Endodermal cell (in vitro differentiated cells): ENCODE measurements at regions not wholly inside any gene's neighbourhood (a gene's known extent, or its start where the extent isn't known, plus 50 kb on each side); places are given as distances from the start of the nearest gene placed in this dataset.

Experiments
- DNase-seq: peaks from one replicate; pipeline ENCODE4 v3.0.0-alpha.2; 2017
- H3K27ac ChIP-seq: 2 replicates; pipeline ENCODE4 v1.5.1; 2013; ENCODE audit warnings: mild to moderate bottlenecking, low read depth, low read length, moderate library complexity
- H3K27me3 ChIP-seq: 2 replicates; pipeline ENCODE4 v1.6.1; 2013; ENCODE audit warnings: mild to moderate bottlenecking, low read length, moderate library complexity; ENCODE audit not compliant: insufficient read depth, control insufficient read depth, poor library complexity, severe bottlenecking
- H3K36me3 ChIP-seq: 2 replicates; pipeline ENCODE4 v1.7.0; 2013; ENCODE audit warnings: mild to moderate bottlenecking, low read length, moderate library complexity; ENCODE audit not compliant: control insufficient read depth, insufficient read depth
- H3K4me1 ChIP-seq: one replicate; pipeline ENCODE4 v1.7.0; 2013; ENCODE audit warnings: low read length; ENCODE audit not compliant: control insufficient read depth, insufficient read depth
- H3K4me3 ChIP-seq: 2 replicates; pipeline ENCODE4 v1.5.1; 2013; ENCODE audit warnings: mild to moderate bottlenecking, low read length, moderate library complexity
- H3K9ac ChIP-seq: 2 replicates; pipeline ENCODE4 v1.6.1; 2013; ENCODE audit warnings: mild to moderate bottlenecking, low read length, moderate library complexity; ENCODE audit not compliant: poor library complexity, severe bottlenecking; ENCODE audit errors: extremely low read depth
- H3K9me3 ChIP-seq: 2 replicates; pipeline ENCODE4 v1.6.1; 2013; ENCODE audit warnings: mild to moderate bottlenecking, low read length, moderate library complexity; ENCODE audit not compliant: control insufficient read depth
- H3K27ac Mint-ChIP-seq: 2 replicates; pipeline ENCODE4 v1.8.0; 2020; ENCODE audit warnings: mixed read lengths
- H3K27me3 Mint-ChIP-seq: 2 replicates; pipeline ENCODE4 v1.8.0; 2021; ENCODE audit warnings: mild to moderate bottlenecking, mixed read lengths; ENCODE audit not compliant: insufficient read depth
- H3K36me3 Mint-ChIP-seq: 2 replicates; pipeline ENCODE4 v1.8.0; 2020; ENCODE audit warnings: low read depth, mixed read lengths
- H3K4me1 Mint-ChIP-seq: 2 replicates; pipeline ENCODE4 v1.8.0; 2020; ENCODE audit warnings: mixed read lengths
- H3K4me3 Mint-ChIP-seq: 2 replicates; pipeline ENCODE4 v1.8.0; 2020; ENCODE audit warnings: mild to moderate bottlenecking, moderate library complexity, mixed read lengths
- H3K9me3 Mint-ChIP-seq: 2 replicates; pipeline ENCODE4 v1.8.0; 2020; ENCODE audit warnings: mild to moderate bottlenecking, mixed read lengths
- WGBS, 2 experiments: methylation state at CpG; one replicate each; pipeline versions ENCODE4 v1.1.5 to v1.1.7; 2013; ENCODE audit warnings: missing lambda C conversion rate in 2 of 2, mixed read lengths in 1 of 2; ENCODE audit not compliant: insufficient coverage in 1 of 2, insufficient read length in 1 of 2; 5-methylcytosine and 5-hydroxymethylcytosine counted together
- TF ChIP-seq, protein P1 (sequence below): fragments of 200-600 bp; sonication (generic); conservative IDR thresholded peaks from 2 replicates; pipeline ENCODE4 v1.5.0; 2021; ENCODE audit warnings: antibody characterized with exemption, mild to moderate bottlenecking

GRCh38 chr13:31951215-31951678 lies 80.3 kb upstream of the FRY start:
- TF ChIP-seq, protein P1, sequence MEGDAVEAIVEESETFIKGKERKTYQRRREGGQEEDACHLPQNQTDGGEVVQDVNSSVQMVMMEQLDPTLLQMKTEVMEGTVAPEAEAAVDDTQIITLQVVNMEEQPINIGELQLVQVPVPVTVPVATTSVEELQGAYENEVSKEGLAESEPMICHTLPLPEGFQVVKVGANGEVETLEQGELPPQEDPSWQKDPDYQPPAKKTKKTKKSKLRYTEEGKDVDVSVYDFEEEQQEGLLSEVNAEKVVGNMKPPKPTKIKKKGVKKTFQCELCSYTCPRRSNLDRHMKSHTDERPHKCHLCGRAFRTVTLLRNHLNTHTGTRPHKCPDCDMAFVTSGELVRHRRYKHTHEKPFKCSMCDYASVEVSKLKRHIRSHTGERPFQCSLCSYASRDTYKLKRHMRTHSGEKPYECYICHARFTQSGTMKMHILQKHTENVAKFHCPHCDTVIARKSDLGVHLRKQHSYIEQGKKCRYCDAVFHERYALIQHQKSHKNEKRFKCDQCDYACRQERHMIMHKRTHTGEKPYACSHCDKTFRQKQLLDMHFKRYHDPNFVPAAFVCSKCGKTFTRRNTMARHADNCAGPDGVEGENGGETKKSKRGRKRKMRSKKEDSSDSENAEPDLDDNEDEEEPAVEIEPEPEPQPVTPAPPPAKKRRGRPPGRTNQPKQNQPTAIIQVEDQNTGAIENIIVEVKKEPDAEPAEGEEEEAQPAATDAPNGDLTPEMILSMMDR, result no peak
- no peaks in the 10 kb centered on the region for H3K27me3 ChIP-seq
- Mint-ChIP-seq H3K9me3 (no peaks in the 10 kb centered on the region), H3K27me3 (no peaks in the 10 kb centered on the region), H3K36me3 (peaks cover 22% of the 10 kb centered on the region), H3K27ac (no peak overlapping the region), H3K4me3 (no peak overlapping the region), H3K4me1 (peaks cover 43% of the 10 kb centered on the region)
- peaks cover 20% of the 10 kb centered on the region for H3K4me1 ChIP-seq
- no peak for DNase-seq
- peaks cover 3% of the 10 kb centered on the region for H3K36me3 ChIP-seq
- H3K27ac ChIP-seq, result no peak overlapping the region
- WGBS, 2 experiments, result 78 to 93% methylated on average over 2 to 3 of the region's 3 CpGs
- no peak overlapping the region for H3K4me3 ChIP-seq
- no peak overlapping the region for H3K9ac ChIP-seq
- no peaks in the 10 kb centered on the region for H3K9me3 ChIP-seq

DNA sequence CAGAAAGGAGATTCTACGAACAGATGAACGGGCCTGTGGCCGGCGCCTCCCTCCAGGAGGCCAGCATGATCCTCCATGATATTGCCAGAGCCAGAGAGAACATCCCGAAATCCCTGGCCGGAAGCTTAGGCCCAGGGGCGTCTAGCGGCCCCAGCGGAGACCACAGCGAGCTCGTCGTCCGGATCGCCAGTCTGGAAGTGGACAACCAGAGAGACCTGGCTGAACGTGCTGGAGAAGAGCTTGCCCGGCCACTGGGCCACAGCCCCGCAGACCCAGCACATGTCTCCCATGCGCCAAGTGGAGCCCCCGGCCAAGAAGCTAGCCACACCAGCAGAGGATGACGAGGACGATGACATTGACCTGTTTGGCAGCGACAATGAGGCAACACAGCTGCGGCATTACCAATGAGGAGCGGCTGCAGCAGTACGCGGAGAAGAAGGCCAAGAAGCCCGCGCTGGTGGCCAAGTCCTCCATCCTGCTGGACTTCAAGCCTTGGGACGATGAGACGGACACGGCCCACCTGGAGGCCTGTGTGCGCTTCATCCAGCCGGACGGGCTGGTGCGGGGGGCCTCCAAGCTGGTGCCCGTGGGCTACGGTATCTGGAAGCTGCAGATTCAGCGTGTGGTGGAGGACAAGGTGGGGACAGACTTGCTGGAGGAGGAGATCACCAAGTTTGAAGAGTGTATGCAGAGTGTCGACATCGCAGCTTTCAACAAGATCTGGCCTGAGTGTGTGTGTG lies 78.8 kb upstream of the FRY start:
- 92 to 95% methylated on average over 25 to 40 of the region's 40 CpGs for WGBS, 2 experiments
- peaks cover 10% of the 10 kb centered on the region for H3K9me3 ChIP-seq
- Mint-ChIP-seq H3K36me3 (peaks cover 31% of the 10 kb centered on the region), H3K4me3 (no peak overlapping the region), H3K27ac (no peak overlapping the region), H3K27me3 (no peaks in the 10 kb centered on the region), H3K9me3 (peaks cover 9% of the 10 kb centered on the region), H3K4me1 (peaks cover 31% of the 10 kb centered on the region)
- H3K36me3 ChIP-seq, result peaks cover 3% of the 10 kb centered on the region
- TF ChIP-seq, protein P1, result no peak
- H3K9ac ChIP-seq, result no peak overlapping the region
- no peak for DNase-seq
- peaks cover 17% of the 10 kb centered on the region for H3K4me1 ChIP-seq
- no peak overlapping the region for H3K27ac ChIP-seq
- no peak overlapping the region for H3K4me3 ChIP-seq
- no peaks in the 10 kb centered on the region for H3K27me3 ChIP-seq

- WGBS, 2 experiments, result 91 to 100% methylated on average over 1 to 3 of the region's 3 CpGs
- no peak for DNase-seq
- Histone ChIP-seq H3K4me1 (peaks cover 4% of the 10 kb centered on the region), H3K27ac (no peak overlapping the region), H3K4me3 (no peak overlapping the region), H3K9me3 (peaks cover 17% of the 10 kb centered on the region), H3K9ac (no peak overlapping the region), H3K27me3 (no peaks in the 10 kb centered on the region), H3K36me3 (peaks cover 3% of the 10 kb centered on the region)
- Mint-ChIP-seq H3K36me3 (peaks cover 39% of the 10 kb centered on the region), H3K27me3 (no peaks in the 10 kb centered on the region), H3K27ac (no peak overlapping the region), H3K9me3 (peaks cover 18% of the 10 kb centered on the region), H3K4me3 (no peak overlapping the region), H3K4me1 (peaks cover 10% of the 10 kb centered on the region)
- TF ChIP-seq, protein P1, result no peak
These were observed 76.5 kb upstream of the FRY start for GRCh38 chr13:31955101-31955500.
